IPS DF 4.7 (cell line): ENCODE measurements at regions not wholly inside any gene's neighbourhood (a gene's known extent, or its start where the extent isn't known, plus 50 kb on each side); places are given as distances from the start of the nearest gene placed in this dataset.

Source experiments
- DNase-seq: peaks from one replicate; pipeline ENCODE4 v3.0.0-alpha.2; 2013; ENCODE audit warnings: low spot score; ENCODE audit errors: extremely low read depth

- no peak for DNase-seq
Observed at GRCh38 chr2:83674050-83674449, 785.0 kb downstream of the SUCLG1 start.

GRCh38 chr2:83665894-83666293, 793.2 kb downstream of the SUCLG1 start:
- DNase-seq, result no peak

- no peak for DNase-seq
Observed at GRCh38 chr2:83665154-83665553, 793.9 kb downstream of the SUCLG1 start.

GRCh38 chr2:83661711-83662110, 797.4 kb downstream of the SUCLG1 start:
- DNase-seq, result no peak

GRCh38 chr2:83654091-83654611, 804.9 kb downstream of the SUCLG1 start:
- DNase-seq, result no peak

- DNase-seq, result no peak
Observed at GRCh38 chr2:83650898-83651297, 808.2 kb downstream of the SUCLG1 start.

- DNase-seq, result no peak
Observed at GRCh38 chr2:83650161-83650560, 808.9 kb downstream of the SUCLG1 start.

- DNase-seq, result no peak
Observed at GRCh38 chr2:83640506-83640905, 818.6 kb downstream of the SUCLG1 start.

GRCh38 chr2:83633423-83633822, 825.7 kb downstream of the SUCLG1 start:
- DNase-seq, result no peak

GRCh38 chr2:83630351-83630750, 828.7 kb downstream of the SUCLG1 start:
- DNase-seq, result no peak

- no peak for DNase-seq
Observed at GRCh38 chr2:83615511-83615910, 843.6 kb downstream of the SUCLG1 start.

GRCh38 chr2:83613178-83613577, 845.9 kb downstream of the SUCLG1 start:
- no peak for DNase-seq

GRCh38 chr2:83602753-83603152, 856.3 kb downstream of the SUCLG1 start:
- no peak for DNase-seq

GRCh38 chr2:83596592-83597282, 862.3 kb downstream of the SUCLG1 start:
- no peak for DNase-seq

- no peak for DNase-seq
Observed at GRCh38 chr2:83595926-83596325, 863.2 kb downstream of the SUCLG1 start.

- DNase-seq, result no peak
Observed at GRCh38 chr2:83595121-83595690, 863.9 kb downstream of the SUCLG1 start.

GRCh38 chr2:83594241-83595120, 864.6 kb downstream of the SUCLG1 start:
- no peak for DNase-seq

- no peak for DNase-seq
Observed at GRCh38 chr2:83587309-83587708, 871.8 kb downstream of the SUCLG1 start.

GRCh38 chr2:83585250-83585649, 873.8 kb downstream of the SUCLG1 start:
- DNase-seq, result no peak

GRCh38 chr2:83584672-83585071, 874.4 kb downstream of the SUCLG1 start:
- no peak for DNase-seq

- no peak for DNase-seq
Observed at GRCh38 chr2:83582589-83582988, 876.5 kb downstream of the SUCLG1 start.

- DNase-seq, result no peak
Observed at GRCh38 chr2:83579507-83579906, 879.6 kb downstream of the SUCLG1 start.
